H1 (cell line): ENCODE measurements at regions not wholly inside any gene's neighbourhood (a gene's known extent, or its start where the extent isn't known, plus 50 kb on each side); places are given as distances from the start of the nearest gene placed in this dataset.

Experiments
- CTCF ChIA-PET: fragments of 300-600 bp; sonication (Branson Sonifier 250); formaldehyde crosslinking; loops from one replicate; lab custom pipeline; 2021; ENCODE audit not compliant: partially characterized antibody; lab: Charles Lee
- POLR2A ChIA-PET: fragments of 300-600 bp; sonication (Branson Sonifier 250); formaldehyde crosslinking; loops from one replicate; lab custom pipeline; 2021; ENCODE audit warnings: inconsistent platforms; ENCODE audit not compliant: partially characterized antibody; lab: Charles Lee
- DNase-seq, 2 experiments: peaks; one replicate each; pipeline versions ENCODE4 v3.0.0 to v3.0.0-alpha.2; 2010 to 2022; ENCODE audit warnings: low spot score in 2 of 2, low read depth in 1 of 2, mixed read lengths in 1 of 2
- FAIRE-seq: peaks from 2 replicates; lab custom pipeline; 2011; peaks lifted over from hg19 to GRCh38; lab: Jason Lieb, UNC
- H2AFZ ChIP-seq: 2 replicates; pipeline ENCODE4 v1.8.1; 2012; ENCODE audit warnings: low read length, inconsistent platforms
- H2AK5ac ChIP-seq: 2 replicates; pipeline ENCODE4 v1.6.1; 2013; ENCODE audit warnings: low read depth, low read length
- H2BK120ac ChIP-seq: replicated peaks from 2 replicates; pipeline ENCODE3; 2013; ENCODE audit warnings: low read depth, low read length, inconsistent platforms
- H2BK12ac ChIP-seq: 2 replicates; pipeline ENCODE4 v1.6.1; 2013; ENCODE audit warnings: low read depth, low read length
- H2BK15ac ChIP-seq: 2 replicates; pipeline ENCODE4 v1.6.1; 2013; ENCODE audit warnings: low read length
- H2BK20ac ChIP-seq: 2 replicates; pipeline ENCODE4 v1.6.1; 2013; ENCODE audit warnings: low read length
- H2BK5ac ChIP-seq: 2 replicates; pipeline ENCODE4 v1.6.1; 2013; ENCODE audit warnings: low read depth, low read length
- H3K14ac ChIP-seq: 2 replicates; pipeline ENCODE4 v1.6.1; 2013; ENCODE audit warnings: inconsistent platforms; ENCODE audit not compliant: insufficient read length
- H3K18ac ChIP-seq: 2 replicates; pipeline ENCODE4 v1.6.1; 2013; ENCODE audit warnings: low read length; ENCODE audit errors: extremely low read depth
- H3K23ac ChIP-seq: 2 replicates; pipeline ENCODE4 v1.6.1; 2013; ENCODE audit warnings: inconsistent platforms; ENCODE audit not compliant: insufficient read length
- H3K23me2 ChIP-seq: 2 replicates; pipeline ENCODE4 v1.6.1; 2013; ENCODE audit warnings: low read depth, low read length
- H3K27ac ChIP-seq: 2 replicates; pipeline ENCODE4 v1.6.1; 2011; ENCODE audit warnings: low read depth, low read length, inconsistent platforms
- H3K27me3 ChIP-seq, 4 experiments: replicated peaks in 1 of 4; 1 replicate in 1 of 4; 2 replicates in 3 of 4; pipeline versions ENCODE4 v1.6.1 to v1.8.1; 2011 to 2013; ENCODE audit warnings: low read length in 3 of 4, mild to moderate bottlenecking in 3 of 4, inconsistent platforms in 2 of 4, mixed read lengths in 2 of 4, moderate library complexity in 1 of 4; ENCODE audit not compliant: control insufficient read depth in 3 of 4, insufficient read depth in 3 of 4; ENCODE audit errors: extremely low read depth in 1 of 4
- H3K36me3 ChIP-seq, 4 experiments: 2 replicates each; pipeline versions ENCODE4 v1.6.1 to v1.8.1; 2011 to 2013; ENCODE audit warnings: mild to moderate bottlenecking in 4 of 4, low read length in 3 of 4, moderate library complexity in 2 of 4, control low read depth in 1 of 4, inconsistent platforms in 1 of 4; ENCODE audit not compliant: insufficient read depth in 4 of 4, control insufficient read depth in 2 of 4
- H3K4ac ChIP-seq: replicated peaks from 2 replicates; pipeline ENCODE3; 2013; ENCODE audit warnings: low read length, low read depth, mixed read lengths, inconsistent platforms; ENCODE audit not compliant: insufficient read length
- H3K4me1 ChIP-seq, 4 experiments: replicated peaks in 1 of 4; 1 replicate in 1 of 4; 2 replicates in 3 of 4; pipeline versions ENCODE4 v1.6.1 to v1.8.1; 2011 to 2013; ENCODE audit warnings: low read length in 3 of 4, inconsistent platforms in 2 of 4, mixed read lengths in 1 of 4; ENCODE audit not compliant: insufficient read depth in 4 of 4, control insufficient read depth in 3 of 4
- H3K4me2 ChIP-seq, 2 experiments: 2 replicates each; pipeline versions ENCODE4 v1.6.1 to v1.8.1; 2011 to 2013; ENCODE audit warnings: low read depth in 2 of 2, low read length in 2 of 2, control low read depth in 1 of 2, inconsistent platforms in 1 of 2, mild to moderate bottlenecking in 1 of 2; ENCODE audit not compliant: insufficient read depth in 1 of 2
- H3K4me3 ChIP-seq, 4 experiments: fragments of 200-600, 300-600 bp in 1 of 4; sonication (generic), shearing (Covaris generic), sonication (Bioruptor Twin) in 1 of 4; 2 replicates each; pipeline versions ENCODE4 v1.5.1 to v1.8.1; 2011 to 2016; ENCODE audit warnings: low read length in 4 of 4, low read depth in 3 of 4, control low read depth in 2 of 4, inconsistent platforms in 2 of 4, mild to moderate bottlenecking in 2 of 4, mixed read lengths in 1 of 4, moderate library complexity in 1 of 4; ENCODE audit not compliant: insufficient read depth in 2 of 4; ENCODE audit errors: extremely low read depth in 1 of 4
- H3K56ac ChIP-seq: replicated peaks from 2 replicates; pipeline ENCODE3; 2013; ENCODE audit warnings: low read depth, mild to moderate bottlenecking, mixed read lengths, low read length, inconsistent platforms; ENCODE audit not compliant: insufficient read length
- H3K79me1 ChIP-seq: 2 replicates; pipeline ENCODE4 v1.6.1; 2013; ENCODE audit warnings: low read depth, low read length, control low read depth
- H3K79me2 ChIP-seq, 2 experiments: 2 replicates each; pipeline versions ENCODE4 v1.6.1 to v1.8.1; 2012 to 2013; ENCODE audit warnings: low read length in 2 of 2, mild to moderate bottlenecking in 2 of 2, inconsistent platforms in 1 of 2; ENCODE audit not compliant: insufficient read depth in 2 of 2, control insufficient read depth in 1 of 2
- H3K9ac ChIP-seq, 4 experiments: replicated peaks in 1 of 4; 1 replicate in 1 of 4; 2 replicates in 3 of 4; pipeline versions ENCODE4 v1.6.1 to v1.8.1; 2011 to 2013; ENCODE audit warnings: low read depth in 3 of 4, low read length in 3 of 4, control low read depth in 2 of 4, mild to moderate bottlenecking in 2 of 4, moderate library complexity in 2 of 4, inconsistent platforms in 1 of 4; ENCODE audit errors: extremely low read depth in 1 of 4
- H3K9me3 ChIP-seq, 2 experiments: 2 replicates each; pipeline versions ENCODE4 v1.6.1 to v1.8.1; 2012 to 2013; ENCODE audit warnings: mild to moderate bottlenecking in 2 of 2, moderate library complexity in 2 of 2, control low read depth in 1 of 2, inconsistent platforms in 1 of 2, low read depth in 1 of 2, low read length in 1 of 2, mixed read lengths in 1 of 2; ENCODE audit not compliant: insufficient read depth in 2 of 2
- H4K20me1 ChIP-seq, 2 experiments: replicated peaks in 1 of 2; 2 replicates each; pipeline versions ENCODE3 to v1.8.1; 2011 to 2013; ENCODE audit warnings: inconsistent platforms in 2 of 2, low read length in 2 of 2, mild to moderate bottlenecking in 1 of 2; ENCODE audit not compliant: insufficient read depth in 2 of 2, control insufficient read depth in 1 of 2
- H4K5ac ChIP-seq: 2 replicates; pipeline ENCODE4 v1.6.1; 2013; ENCODE audit warnings: low read length, low read depth, mixed read lengths, inconsistent platforms; ENCODE audit not compliant: insufficient read length
- H4K8ac ChIP-seq: 2 replicates; pipeline ENCODE4 v1.8.0; 2013; ENCODE audit warnings: mild to moderate bottlenecking, moderate library complexity, low read length, inconsistent platforms; ENCODE audit not compliant: insufficient read depth; ENCODE audit errors: extremely low read depth
- H4K91ac ChIP-seq: replicated peaks from 2 replicates; pipeline ENCODE3; 2013; ENCODE audit warnings: low read length, mixed read lengths, inconsistent platforms; ENCODE audit not compliant: insufficient read length
- ASH2L ChIP-seq: fragments of 200-600, 300-600 bp; sonication (generic); IDR thresholded peaks from one replicate; pipeline ENCODE4 v1.7.1; 2017; ENCODE audit warnings: low read length
- CTBP2 ChIP-seq: IDR thresholded peaks from 2 replicates; pipeline ENCODE4 v1.7.0; 2011; ENCODE audit warnings: borderline replicate concordance, mild to moderate bottlenecking, moderate library complexity, mixed read lengths, low read length; ENCODE audit not compliant: insufficient read depth, insufficient read length
- EGR1 ChIP-seq: IDR thresholded peaks from 2 replicates; pipeline ENCODE4 v1.6.1; 2011; ENCODE audit warnings: low read depth, low read length, borderline replicate concordance
- EP300 ChIP-seq, 2 experiments: IDR thresholded peaks; 1 replicate in 1 of 2; 2 replicates in 1 of 2; pipeline ENCODE4 v1.6.1; 2011 to 2012; ENCODE audit warnings: low read depth in 2 of 2, low read length in 2 of 2, mild to moderate bottlenecking in 2 of 2, borderline replicate concordance in 1 of 2, inconsistent platforms in 1 of 2, moderate library complexity in 1 of 2
- JUN ChIP-seq: IDR thresholded peaks from 2 replicates; pipeline ENCODE4 v1.6.1; 2011; ENCODE audit warnings: low read depth, mild to moderate bottlenecking, improper control_type of control experiment, low read length
- SP1 ChIP-seq: IDR thresholded peaks from 2 replicates; pipeline ENCODE4 v1.6.1; 2011; ENCODE audit warnings: low read depth, low read length
- SRF ChIP-seq: IDR thresholded peaks from 2 replicates; pipeline ENCODE4 v1.6.1; 2011; ENCODE audit warnings: mild to moderate bottlenecking, low read depth, low read length, moderate library complexity
- SUZ12 ChIP-seq: fragments of 200-600 bp; sonication (generic); IDR thresholded peaks from 2 replicates; pipeline ENCODE4 v1.6.1; 2012; ENCODE audit warnings: mild to moderate bottlenecking, inconsistent platforms, low read length, moderate library complexity, mixed read lengths
- WGBS, 2 experiments: shearing (Covaris generic) in 1 of 2; methylation state at CpG; one replicate each; pipeline versions ENCODE4 v1.1.6 to v1.1.7; 2013 to 2015; ENCODE audit warnings: low lambda C conversion rate in 2 of 2, mixed read lengths in 2 of 2, inconsistent platforms in 1 of 2, low coverage in 1 of 2, missing lambda C conversion rate in 1 of 2; ENCODE audit not compliant: insufficient replicate concordance in 2 of 2, insufficient coverage in 1 of 2, insufficient read length in 1 of 2; ENCODE audit errors: extremely low coverage in 1 of 2, missing lambda C conversion rate in 1 of 2; 5-methylcytosine and 5-hydroxymethylcytosine counted together

- no peak overlapping the region for H3K27ac ChIP-seq
- H3K4me3 ChIP-seq = no peak overlapping the region
- 96% methylated on average over 3 of the region's 3 CpGs; no CpG with 5 or more reads in 1 of the 2 experiments for WGBS, 2 experiments
- H2BK12ac ChIP-seq = no peak overlapping the region
- H3K79me1 ChIP-seq = no peaks in the 10 kb centered on the region
- TF ChIP-seq EP300 (IDR thresholded peaks at IDR 0.05; ENCODE audit: borderline replicate concordance in 1 of 2, low read depth in 2 of 2, low read length in 2 of 2) = no peak
- no peak for TF ChIP-seq SP1
- TF ChIP-seq ASH2L = no peak
- no peak for TF ChIP-seq CTBP2
- no peak for TF ChIP-seq SUZ12
- no peak for TF ChIP-seq SRF
- no peak for TF ChIP-seq EGR1
- TF ChIP-seq JUN = no peak
- no peak overlapping the region for H4K91ac ChIP-seq
- H3K18ac ChIP-seq = no peak overlapping the region
- no peak overlapping the region for H3K56ac ChIP-seq
- no peak overlapping the region for H4K8ac ChIP-seq
- no peak for FAIRE-seq
- no peak overlapping the region for H3K4me2 ChIP-seq
- POLR2A ChIA-PET = no interaction called here
- no peak for DNase-seq
- no peak overlapping the region for H3K9ac ChIP-seq
- H2BK120ac ChIP-seq = no peak overlapping the region
- no peaks in the 10 kb centered on the region for H3K23me2 ChIP-seq
- no peaks in the 10 kb centered on the region for H3K27me3 ChIP-seq
- no peaks in the 10 kb centered on the region for H3K79me2 ChIP-seq
- H2BK5ac ChIP-seq = no peak overlapping the region
- no peak overlapping the region for H2AFZ ChIP-seq
- no peaks in the 10 kb centered on the region for H3K4me1 ChIP-seq
- H4K5ac ChIP-seq = no peak overlapping the region
- H4K20me1 ChIP-seq = no peaks in the 10 kb centered on the region
- H3K14ac ChIP-seq = no peak overlapping the region
- CTCF ChIA-PET = interaction anchor here (1.1 to 1.7 kb wide), 4 partner anchors 10 to 23 kb away, joined by 3 to 8 read pairs (median 4); no protein-coding TSS in a partner anchor
- no peak overlapping the region for H2AK5ac ChIP-seq
- no peaks in the 10 kb centered on the region for H3K9me3 ChIP-seq
- no peaks in the 10 kb centered on the region for H3K36me3 ChIP-seq
- H3K4ac ChIP-seq = no peak overlapping the region
- H2BK20ac ChIP-seq = no peak overlapping the region
- H3K23ac ChIP-seq = no peak overlapping the region
- no peak overlapping the region for H2BK15ac ChIP-seq
Observed at GRCh38 chr11:129719037-129719436, 96.6 kb upstream of the TMEM45B start.
